ENCODE measurements at regions not wholly inside any gene's neighbourhood (a gene's known extent, or its start where the extent isn't known, plus 50 kb on each side); places are given as distances from the start of the nearest gene placed in this dataset.

GRCh38 chr6:897528-898207 is 204.7 kb upstream of the EXOC2 start:
- DNase-seq = no peak
- TF ChIP-seq POLR2A (IDR thresholded peaks at IDR 0.05) = no peak
- TF ChIP-seq, protein P1, sequence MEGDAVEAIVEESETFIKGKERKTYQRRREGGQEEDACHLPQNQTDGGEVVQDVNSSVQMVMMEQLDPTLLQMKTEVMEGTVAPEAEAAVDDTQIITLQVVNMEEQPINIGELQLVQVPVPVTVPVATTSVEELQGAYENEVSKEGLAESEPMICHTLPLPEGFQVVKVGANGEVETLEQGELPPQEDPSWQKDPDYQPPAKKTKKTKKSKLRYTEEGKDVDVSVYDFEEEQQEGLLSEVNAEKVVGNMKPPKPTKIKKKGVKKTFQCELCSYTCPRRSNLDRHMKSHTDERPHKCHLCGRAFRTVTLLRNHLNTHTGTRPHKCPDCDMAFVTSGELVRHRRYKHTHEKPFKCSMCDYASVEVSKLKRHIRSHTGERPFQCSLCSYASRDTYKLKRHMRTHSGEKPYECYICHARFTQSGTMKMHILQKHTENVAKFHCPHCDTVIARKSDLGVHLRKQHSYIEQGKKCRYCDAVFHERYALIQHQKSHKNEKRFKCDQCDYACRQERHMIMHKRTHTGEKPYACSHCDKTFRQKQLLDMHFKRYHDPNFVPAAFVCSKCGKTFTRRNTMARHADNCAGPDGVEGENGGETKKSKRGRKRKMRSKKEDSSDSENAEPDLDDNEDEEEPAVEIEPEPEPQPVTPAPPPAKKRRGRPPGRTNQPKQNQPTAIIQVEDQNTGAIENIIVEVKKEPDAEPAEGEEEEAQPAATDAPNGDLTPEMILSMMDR (IDR thresholded peaks at IDR 0.05) = no peak
- no peaks in the 10 kb centered on the region for H3K9me3 ChIP-seq
- H3K27ac ChIP-seq = no peak overlapping the region
- no peak for ATAC-seq
- H3K27me3 ChIP-seq = no peaks in the 10 kb centered on the region
- peaks cover 0 to 20% (median 0%) of the 10 kb centered on the region in 4 donors for H3K4me1 ChIP-seq
- intact Hi-C loops (cut with DNase I) = no loop called here
- H3K36me3 ChIP-seq = no peaks in the 10 kb centered on the region
- 68% methylated on average over 6 of the region's 12 CpGs for WGBS (ENCODE audit: insufficient coverage, low coverage, low lambda C conversion rate, missing lambda C conversion rate)
- no peak overlapping the region for H3K4me3 ChIP-seq

DNA sequence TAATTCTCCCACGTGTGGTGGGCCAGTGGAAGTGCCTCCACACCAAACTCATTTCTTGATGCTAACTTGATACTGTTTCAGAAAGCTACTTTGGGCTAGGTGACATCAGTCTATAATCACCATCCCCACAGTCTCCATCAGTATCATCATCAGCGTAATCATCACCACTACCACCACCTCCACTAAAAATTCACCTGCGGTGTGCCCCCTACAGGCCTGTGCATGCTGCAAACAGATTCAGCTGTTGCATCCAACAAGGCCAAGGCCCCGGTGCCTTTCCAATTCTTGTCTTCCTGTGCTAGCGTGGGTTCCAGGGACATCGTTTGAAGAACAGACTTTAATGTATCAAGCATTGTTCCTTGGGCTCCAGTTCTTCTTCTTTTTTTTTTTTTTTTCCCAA is 201.3 kb upstream of the EXOC2 start:
- intact Hi-C loops (cut with DNase I) = no loop called here
- no peak for DNase-seq
- no peak overlapping the region for H3K27ac ChIP-seq
- WGBS (ENCODE audit: insufficient coverage, low coverage, low lambda C conversion rate, missing lambda C conversion rate) = 85% methylated on average over 5 of the region's 6 CpGs
- ATAC-seq = no peak
- H3K4me1 ChIP-seq = no peaks in the 10 kb centered on the region
- no peaks in the 10 kb centered on the region for H3K9me3 ChIP-seq
- H3K36me3 ChIP-seq = no peaks in the 10 kb centered on the region
- no peaks in the 10 kb centered on the region for H3K27me3 ChIP-seq
- TF ChIP-seq POLR2A (IDR thresholded peaks at IDR 0.05) = no peak
- TF ChIP-seq, protein P1 (IDR thresholded peaks at IDR 0.05) = peak in 2 of 4 donors; percentile 7 to 23
- no peak overlapping the region for H3K4me3 ChIP-seq

GRCh38 chr6:890995-891394 is 198.1 kb upstream of the EXOC2 start:
- no peak for ATAC-seq
- 72% methylated on average over 6 of the region's 6 CpGs for WGBS (ENCODE audit: insufficient coverage, low coverage, low lambda C conversion rate, missing lambda C conversion rate)
- no peaks in the 10 kb centered on the region for H3K36me3 ChIP-seq
- no peak for TF ChIP-seq POLR2A (IDR thresholded peaks at IDR 0.05)
- TF ChIP-seq, protein P1 (IDR thresholded peaks at IDR 0.05) = no peak
- intact Hi-C loops (cut with DNase I) = no loop called here
- no peak overlapping the region for H3K4me3 ChIP-seq
- no peaks in the 10 kb centered on the region for H3K4me1 ChIP-seq
- H3K27me3 ChIP-seq = no peaks in the 10 kb centered on the region
- no peaks in the 10 kb centered on the region for H3K9me3 ChIP-seq
- DNase-seq = no peak
- no peak overlapping the region for H3K27ac ChIP-seq

GRCh38 chr6:890201-890600 is 197.3 kb upstream of the EXOC2 start:
- DNase-seq = no peak
- Histone ChIP-seq H3K36me3 (no peaks in the 10 kb centered on the region), H3K4me3 (no peak overlapping the region), H3K27ac (no peak overlapping the region), H3K27me3 (no peaks in the 10 kb centered on the region), H3K4me1 (no peaks in the 10 kb centered on the region), H3K9me3 (no peaks in the 10 kb centered on the region)
- WGBS (ENCODE audit: insufficient coverage, low coverage, low lambda C conversion rate, missing lambda C conversion rate) = 100% methylated on average over 2 of the region's 3 CpGs
- no peak for ATAC-seq
- TF ChIP-seq POLR2A (IDR thresholded peaks at IDR 0.05) = no peak
- TF ChIP-seq, protein P1 (IDR thresholded peaks at IDR 0.05) = no peak
- intact Hi-C loops (cut with DNase I) = no loop called here
